GM19023 (cell line): ENCODE measurements at regions not wholly inside any gene's neighbourhood (a gene's known extent, or its start where the extent isn't known, plus 50 kb on each side); places are given as distances from the start of the nearest gene placed in this dataset.
"Not testable (repeated sequence)": the region's sequence is repeated elsewhere in the genome, so short reads cannot be mapped to it uniquely, and the experiment has no call there.

Experiments used
- ATAC-seq: cut with Tn5 transposase; IDR thresholded peaks from one replicate; pipeline ENCODE4 v1.9.1; 2021; ENCODE audit warnings: mild to moderate bottlenecking, moderate library complexity; ENCODE audit not compliant: unreplicated experiment

- ATAC-seq, result no peak
Observed at GRCh38 chr10:108323274-108323798, 1158.8 kb upstream of the SORCS1 start.

- no peak for ATAC-seq
Observed at GRCh38 chr10:108319434-108320222, 1155.1 kb upstream of the SORCS1 start.

- ATAC-seq, result not testable (repeated sequence)
Observed at GRCh38 chr10:108315636-108316035, 1151.1 kb upstream of the SORCS1 start.

GRCh38 chr10:108307925-108308312, 1143.4 kb upstream of the SORCS1 start:
- no peak for ATAC-seq

- no peak for ATAC-seq
Observed at GRCh38 chr10:108307250-108307924, 1142.9 kb upstream of the SORCS1 start.

GRCh38 chr10:108303149-108303548, 1138.6 kb upstream of the SORCS1 start:
- ATAC-seq, result no peak

GRCh38 chr10:108301002-108301401, 1136.5 kb upstream of the SORCS1 start:
- no peak for ATAC-seq

GRCh38 chr10:108290823-108291222, 1126.3 kb upstream of the SORCS1 start:
- no peak for ATAC-seq

- ATAC-seq, result no peak
Observed at GRCh38 chr10:108275895-108276685, 1111.6 kb upstream of the SORCS1 start.

- ATAC-seq, result no peak
Observed at GRCh38 chr10:108260383-108260906, 1095.9 kb upstream of the SORCS1 start.

GRCh38 chr10:108254089-108254488, 1089.6 kb upstream of the SORCS1 start:
- no peak for ATAC-seq

- ATAC-seq, result no peak
Observed at GRCh38 chr10:108252771-108253170, 1088.3 kb upstream of the SORCS1 start.

- no peak for ATAC-seq
Observed at GRCh38 chr10:108250936-108251620, 1086.6 kb upstream of the SORCS1 start.

GRCh38 chr10:108249940-108250339, 1085.4 kb upstream of the SORCS1 start:
- no peak for ATAC-seq

- no peak for ATAC-seq
Observed at GRCh38 chr10:108244443-108245228, 1080.1 kb upstream of the SORCS1 start.

GRCh38 chr10:108241166-108241565, 1076.7 kb upstream of the SORCS1 start:
- no peak for ATAC-seq

GRCh38 chr10:108238261-108238660, 1073.8 kb upstream of the SORCS1 start:
- ATAC-seq, result no peak

- no peak for ATAC-seq
Observed at GRCh38 chr10:108230478-108231170, 1066.1 kb upstream of the SORCS1 start.

GRCh38 chr10:108208732-108209131, 1044.2 kb upstream of the SORCS1 start:
- ATAC-seq, result no peak
